ENCODE measurements at regions not wholly inside any gene's neighbourhood (a gene's known extent, or its start where the extent isn't known, plus 50 kb on each side); places are given as distances from the start of the nearest gene placed in this dataset.
A peak's percentile ranks its signal among the peaks of the same experiment; 100 is the strongest.

GRCh38 chr1:98054786-98055185 is 134.0 kb upstream of the DPYD start:
- DNase-seq: no peak

GRCh38 chr1:98054367-98054701 is 133.5 kb upstream of the DPYD start:
- DNase-seq: no peak

- peak; percentile 77 for DNase-seq
Measured at GRCh38 chr1:98053471-98054366, 132.9 kb upstream of the DPYD start.

GRCh38 chr1:98051065-98051675 is 130.3 kb upstream of the DPYD start:
- DNase-seq: peak; percentile 83

GRCh38 chr1:98049370-98050135 is 128.7 kb upstream of the DPYD start:
- no peak for DNase-seq

GRCh38 chr1:98048751-98049325 is 128.0 kb upstream of the DPYD start:
- DNase-seq: no peak

GRCh38 chr1:98048244-98048643 is 127.4 kb upstream of the DPYD start:
- DNase-seq: peak; percentile 68

GRCh38 chr1:98047171-98047570 is 126.3 kb upstream of the DPYD start:
- no peak for DNase-seq

GRCh38 chr1:98045767-98046641 is 125.2 kb upstream of the DPYD start:
- peak; percentile 35 for DNase-seq

- DNase-seq: peak; percentile 5
Measured at GRCh38 chr1:98045211-98045766, 124.5 kb upstream of the DPYD start.

- no peak for DNase-seq
Measured at GRCh38 chr1:98044766-98045165, 123.9 kb upstream of the DPYD start.

GRCh38 chr1:98044071-98044697 is 123.3 kb upstream of the DPYD start:
- DNase-seq: no peak

- no peak for DNase-seq
Measured at GRCh38 chr1:98035602-98036002, 114.8 kb upstream of the DPYD start.

- no peak for DNase-seq
Measured at GRCh38 chr1:98034505-98034904, 113.7 kb upstream of the DPYD start.

GRCh38 chr1:98032958-98033357 is 112.1 kb upstream of the DPYD start:
- no peak for DNase-seq

- no peak for DNase-seq
Measured at GRCh38 chr1:98030976-98031375, 110.1 kb upstream of the DPYD start.

- no peak for DNase-seq
Measured at GRCh38 chr1:98030483-98030882, 109.6 kb upstream of the DPYD start.

GRCh38 chr1:98028800-98029199 is 108.0 kb upstream of the DPYD start:
- DNase-seq: no peak

- DNase-seq: no peak
Measured at GRCh38 chr1:98027103-98027705, 106.4 kb upstream of the DPYD start.

GRCh38 chr1:98025858-98026257 is 105.0 kb upstream of the DPYD start:
- no peak for DNase-seq

GRCh38 chr1:98021126-98021525 is 100.3 kb upstream of the DPYD start:
- DNase-seq: no peak
